ENCODE measurements at regions not wholly inside any gene's neighbourhood (a gene's known extent, or its start where the extent isn't known, plus 50 kb on each side); places are given as distances from the start of the nearest gene placed in this dataset.

DNA sequence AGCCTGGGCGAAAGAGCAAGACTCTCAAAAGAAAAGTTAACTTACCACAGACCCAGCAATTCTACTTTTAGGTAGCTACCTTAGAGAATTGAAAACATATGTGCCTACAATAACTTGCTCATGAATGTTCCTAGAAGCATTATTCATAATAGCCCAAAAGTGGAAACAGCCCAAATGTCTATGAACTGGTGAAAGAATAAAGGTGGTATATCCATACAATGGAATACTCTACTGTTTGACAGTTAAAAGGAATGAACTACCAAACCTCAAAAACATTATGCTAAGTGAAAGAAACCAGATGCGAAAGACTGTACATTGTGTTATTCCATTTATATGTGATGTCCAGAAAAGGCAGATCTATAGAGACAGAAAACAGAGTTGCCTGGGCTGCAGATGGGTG lies 131.4 kb downstream of the UCHL1 start:
- DNase-seq = no peak

- no peak for DNase-seq
Measured at GRCh38 chr4:41389356-41389755, 132.6 kb downstream of the UCHL1 start.

DNA sequence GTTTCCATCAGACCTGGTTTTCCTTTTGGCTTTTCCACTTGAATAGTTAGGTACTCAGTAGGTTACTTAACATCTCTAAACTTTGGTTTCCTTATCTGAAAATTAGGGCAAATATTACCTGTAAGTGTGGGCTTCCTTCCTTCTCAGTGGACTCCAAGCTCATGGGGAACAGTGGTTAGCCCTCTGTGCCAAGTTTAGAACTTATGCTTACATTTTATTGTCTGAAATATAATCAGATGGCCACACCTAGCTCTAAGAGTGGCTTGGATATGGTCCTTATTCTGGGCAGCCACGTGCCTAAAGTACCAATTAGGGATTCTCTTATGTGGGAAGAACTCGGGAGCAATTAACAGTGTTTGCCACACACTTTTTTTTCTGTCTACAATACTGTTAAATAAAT lies 133.9 kb downstream of the UCHL1 start:
- DNase-seq = no peak

- no peak for DNase-seq
Measured at GRCh38 chr4:41391271-41391670, 134.5 kb downstream of the UCHL1 start.

DNA sequence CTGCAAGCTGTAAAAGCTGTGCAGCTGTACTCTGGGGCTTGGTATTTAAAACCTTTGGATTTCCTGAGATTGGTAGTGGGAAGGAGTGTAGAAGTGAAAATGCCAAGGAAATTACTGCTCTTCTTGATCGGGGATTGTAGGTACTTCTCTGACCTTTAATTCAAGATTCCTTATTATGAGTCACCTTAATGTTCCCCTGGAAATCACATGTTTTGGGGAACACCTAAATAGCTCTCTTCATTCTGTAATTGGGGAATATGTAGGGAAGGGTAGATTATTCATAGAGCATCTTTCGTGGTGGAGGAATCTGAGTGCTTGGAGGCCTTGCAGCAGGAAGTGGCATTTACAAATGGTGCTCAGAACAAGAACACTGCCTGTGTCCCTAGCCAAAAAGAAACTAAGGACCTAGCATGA lies 137.8 kb downstream of the UCHL1 start:
- no peak for DNase-seq

DNA sequence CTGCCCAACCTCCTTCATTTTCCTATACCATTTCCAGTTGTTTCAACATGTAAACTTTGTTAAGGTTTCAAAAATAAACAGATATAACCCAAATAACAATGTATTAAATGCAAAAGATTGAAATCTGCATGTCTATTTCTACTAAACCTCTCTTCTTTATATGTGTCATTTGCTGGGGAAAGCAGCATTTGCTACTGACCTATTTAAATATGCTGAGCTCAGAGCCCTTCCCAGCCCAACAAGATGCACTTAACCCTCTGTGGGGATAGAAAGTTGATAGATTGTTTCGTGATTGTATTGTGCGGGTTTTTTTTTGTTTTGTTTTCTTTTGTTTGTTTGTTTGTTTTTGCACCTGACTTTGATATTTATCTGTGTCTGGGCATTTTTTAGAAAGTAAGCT lies 139.5 kb downstream of the UCHL1 start:
- DNase-seq = peak in 1 of 3 donors; percentile 22

DNA sequence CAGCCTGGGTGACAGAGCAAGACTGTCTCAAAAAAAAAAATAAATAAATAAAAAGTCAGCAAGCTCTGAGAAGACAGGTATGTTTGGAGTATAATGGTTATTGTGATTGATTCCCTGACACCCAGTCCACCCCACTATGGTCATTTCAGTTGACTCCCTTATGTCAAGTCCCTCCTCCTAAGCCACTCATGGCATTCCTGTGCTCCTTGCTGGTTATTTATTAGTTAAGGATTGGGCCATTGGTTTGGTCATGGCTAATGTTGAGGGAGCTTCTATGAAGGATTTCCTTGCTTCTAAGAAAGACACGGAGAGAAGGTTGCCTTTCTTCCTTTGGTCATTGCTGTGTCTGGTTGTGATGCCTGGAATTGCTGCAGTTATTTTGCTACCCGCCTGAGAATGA lies 140.1 kb downstream of the UCHL1 start:
- DNase-seq = no peak

GRCh38 chr4:41399231-41399630 lies 138.7 kb upstream of the LIMCH1 start:
- no peak for DNase-seq

DNA sequence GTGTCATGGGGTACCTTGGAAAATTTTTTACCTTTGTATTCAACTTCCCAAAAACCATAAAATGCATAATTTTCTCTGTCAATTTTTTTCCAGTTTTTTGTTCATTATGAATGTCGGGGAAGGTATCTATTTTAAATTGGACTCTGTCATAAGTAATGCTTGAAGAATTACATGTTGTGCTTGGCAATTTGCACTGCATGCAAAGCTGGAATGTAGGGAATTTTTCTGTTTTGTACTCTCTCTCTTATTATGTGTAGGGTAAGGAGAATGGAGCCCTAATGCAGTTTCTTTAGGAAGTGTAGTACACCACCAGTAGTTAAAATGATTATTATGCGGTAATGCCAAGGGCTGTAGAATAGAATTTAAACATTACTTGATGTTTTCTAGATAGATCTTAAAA lies 137.7 kb upstream of the LIMCH1 start:
- no peak for DNase-seq

DNA sequence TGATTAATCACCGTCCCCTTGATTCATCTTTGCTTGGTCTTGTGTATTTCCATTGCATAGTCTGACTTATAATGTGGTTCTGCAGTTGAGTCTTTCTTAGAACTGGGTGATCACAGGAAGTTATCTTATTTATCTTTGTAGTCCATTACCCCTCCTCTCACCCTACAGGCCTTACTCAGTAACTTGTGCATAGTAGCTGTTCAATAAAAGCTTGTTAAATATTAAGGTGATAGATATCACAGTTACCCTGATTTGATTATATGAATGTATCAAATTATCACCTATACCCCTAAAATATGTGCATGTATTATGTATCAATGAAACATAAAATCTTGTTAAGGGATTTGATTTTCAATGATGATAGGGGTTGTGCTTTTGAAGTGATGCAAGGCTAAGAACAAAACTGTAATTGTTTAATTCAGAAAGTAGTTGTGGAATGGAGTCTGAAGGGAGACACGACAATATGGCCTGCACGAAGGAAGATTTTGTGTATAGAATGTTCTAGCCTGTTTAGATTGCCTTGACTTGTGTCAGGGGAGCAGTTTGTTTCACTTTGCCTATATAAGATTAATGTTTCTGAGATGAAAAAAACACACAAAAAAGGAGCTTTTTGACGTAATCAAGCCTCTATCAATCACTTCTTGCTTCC lies 132.4 kb upstream of the LIMCH1 start:
- DNase-seq = no peak

DNA sequence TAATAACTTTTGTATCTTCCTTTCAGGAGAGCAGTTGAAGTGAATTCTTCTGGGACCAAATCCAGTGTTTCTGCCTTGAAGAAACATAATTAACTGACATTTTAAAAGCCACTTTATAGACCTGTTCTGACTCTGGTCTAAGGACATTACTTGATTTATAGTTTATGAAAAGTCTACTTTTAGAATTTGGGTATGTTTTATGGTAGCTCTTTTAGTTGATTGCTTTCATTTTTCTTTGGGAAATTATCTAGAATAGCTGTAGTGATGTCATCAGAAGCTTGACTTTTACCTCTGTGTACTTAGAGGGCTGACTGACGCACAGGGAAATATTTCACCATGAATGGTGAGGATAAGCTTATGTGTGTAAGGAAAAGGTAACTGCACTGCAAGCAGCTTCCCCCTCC lies 131.8 kb upstream of the LIMCH1 start:
- DNase-seq = no peak

DNA sequence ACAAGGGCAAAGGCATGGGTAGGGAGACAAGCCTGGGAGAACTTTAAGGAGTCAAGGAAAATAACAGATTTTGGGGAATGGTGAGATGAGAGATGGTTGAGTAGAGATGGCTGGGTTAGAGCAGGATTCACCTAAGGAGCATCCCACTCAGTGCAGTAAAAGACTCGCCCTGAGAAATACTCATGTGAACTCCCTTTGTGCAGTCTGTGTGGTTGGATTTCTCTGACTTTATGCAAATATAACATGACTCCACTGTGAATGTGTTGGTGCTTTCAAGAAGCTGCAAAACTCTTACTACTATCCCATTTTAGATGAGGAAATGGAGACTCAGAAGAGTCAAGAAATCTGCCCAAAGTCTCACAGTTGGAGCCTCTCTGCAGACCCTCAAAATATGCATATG lies 129.8 kb upstream of the LIMCH1 start:
- DNase-seq = no peak

DNA sequence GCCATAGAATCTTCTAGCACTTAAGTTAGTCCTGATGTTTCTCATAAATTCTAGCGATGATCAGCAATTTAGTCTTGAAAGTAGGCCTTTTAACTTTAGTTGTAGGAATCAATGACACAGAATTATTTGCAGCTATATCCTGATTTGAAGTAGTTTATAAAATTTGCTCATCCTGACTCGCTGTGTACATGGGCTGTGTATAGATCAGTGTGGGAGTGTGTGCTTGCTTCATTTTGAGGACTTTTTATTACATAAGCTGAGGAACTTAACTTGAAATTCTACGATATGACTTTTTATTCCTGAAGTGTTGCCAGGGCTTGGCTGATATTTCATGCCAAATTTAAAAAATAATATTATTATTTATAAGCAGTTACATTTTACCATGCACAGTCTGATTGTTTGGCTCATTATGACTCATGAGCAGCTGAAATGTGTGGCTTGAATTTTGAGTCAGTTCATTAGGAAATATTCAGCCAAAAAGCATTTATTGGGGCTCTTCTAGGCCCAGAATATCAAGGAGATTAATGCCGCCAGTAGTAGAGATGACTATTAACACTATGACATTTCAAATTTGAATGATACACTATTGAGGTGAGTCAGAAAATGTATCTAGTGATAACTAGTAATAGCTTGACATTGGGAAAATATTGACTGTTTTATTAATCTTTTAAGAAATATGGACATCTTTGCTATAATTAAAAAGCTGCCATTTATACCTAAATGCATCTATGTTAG lies 128.9 kb upstream of the LIMCH1 start:
- no peak for DNase-seq

GRCh38 chr4:41409594-41409895 lies 128.4 kb upstream of the LIMCH1 start:
- no peak for DNase-seq

GRCh38 chr4:41410049-41410448 lies 127.9 kb upstream of the LIMCH1 start:
- no peak for DNase-seq

GRCh38 chr4:41413670-41414411 lies 124.1 kb upstream of the LIMCH1 start:
- no peak for DNase-seq

DNA sequence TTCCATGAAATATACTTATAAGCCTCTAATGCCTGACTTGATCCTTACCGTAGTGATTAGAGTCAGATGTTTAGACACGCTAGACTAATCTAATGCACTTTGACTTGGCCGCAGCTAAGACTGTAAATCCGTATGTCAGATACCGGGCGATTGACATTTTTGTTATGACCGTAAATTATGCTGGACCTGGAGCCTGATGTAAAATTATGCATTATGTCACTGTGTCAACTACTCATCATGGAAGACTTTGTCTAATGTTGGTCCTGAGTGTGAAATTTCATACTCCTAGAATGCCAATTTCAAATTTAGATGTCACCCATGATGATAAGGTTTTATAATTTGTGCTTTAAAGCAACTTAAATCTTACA lies 123.6 kb upstream of the LIMCH1 start:
- no peak for DNase-seq

GRCh38 chr4:41418444-41418843 lies 119.5 kb upstream of the LIMCH1 start:
- DNase-seq = peak in 1 of 3 donors; percentile 67

DNA sequence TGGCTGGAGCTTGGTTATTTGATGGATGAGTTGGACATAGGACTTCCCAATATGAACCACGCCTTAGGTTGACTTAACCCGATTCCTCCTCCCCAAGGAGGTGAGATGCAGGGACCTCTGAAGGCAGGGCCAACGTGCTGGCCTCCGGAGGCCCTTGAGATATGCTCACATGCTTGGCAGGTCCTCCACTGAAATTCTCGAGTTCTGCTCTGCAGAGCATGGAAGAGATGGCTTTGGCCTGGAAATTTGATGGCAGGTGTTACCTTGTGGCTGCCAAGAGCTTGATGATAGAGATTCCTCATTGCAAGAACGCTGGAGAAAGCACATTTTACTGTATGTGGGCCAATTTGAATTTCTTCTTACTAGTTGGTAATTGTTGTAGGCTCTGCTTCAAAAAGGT lies 117.4 kb upstream of the LIMCH1 start:
- peak in 1 of 3 donors; percentile 71 for DNase-seq

DNA sequence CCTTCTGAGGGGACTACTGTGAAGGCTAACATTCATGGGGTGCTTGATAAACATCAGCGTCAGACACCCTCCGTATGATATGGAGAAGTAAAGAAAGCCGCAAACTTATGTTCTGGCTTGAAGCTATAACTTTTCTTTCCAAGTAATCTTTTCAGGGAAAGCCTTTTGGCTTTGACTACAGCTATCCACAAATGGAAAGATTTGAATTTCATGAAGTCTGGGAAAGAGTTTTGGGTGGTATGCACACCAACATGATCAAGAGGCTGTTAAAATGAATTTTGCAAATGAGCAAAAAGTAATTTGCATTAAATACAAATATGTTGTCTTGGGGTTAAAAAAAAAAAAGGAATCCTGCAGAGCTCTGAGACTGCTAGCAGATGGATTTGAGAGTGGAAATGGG lies 114.8 kb upstream of the LIMCH1 start:
- DNase-seq = peak in 1 of 3 donors; percentile 54

DNA sequence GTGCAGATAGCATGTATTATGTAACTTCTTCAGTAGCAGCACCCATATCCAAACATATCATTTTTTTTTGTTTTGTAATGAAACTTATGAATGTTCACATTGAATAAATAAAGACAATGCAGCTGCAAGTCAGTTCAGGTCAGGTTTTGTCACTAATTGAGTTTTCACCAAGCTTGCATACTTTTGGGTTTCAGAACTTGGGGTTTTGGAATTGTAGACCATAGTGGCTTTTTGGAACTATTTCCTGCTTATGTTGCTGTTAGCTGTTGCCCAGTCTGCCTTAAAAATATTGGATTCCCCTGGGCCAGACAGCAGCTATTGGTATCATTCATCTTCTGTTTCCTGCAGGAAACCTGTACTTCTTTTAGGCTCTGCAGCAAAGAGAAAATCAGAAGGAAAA lies 113.4 kb upstream of the LIMCH1 start:
- DNase-seq = peak in 1 of 3 donors; percentile 19

DNA sequence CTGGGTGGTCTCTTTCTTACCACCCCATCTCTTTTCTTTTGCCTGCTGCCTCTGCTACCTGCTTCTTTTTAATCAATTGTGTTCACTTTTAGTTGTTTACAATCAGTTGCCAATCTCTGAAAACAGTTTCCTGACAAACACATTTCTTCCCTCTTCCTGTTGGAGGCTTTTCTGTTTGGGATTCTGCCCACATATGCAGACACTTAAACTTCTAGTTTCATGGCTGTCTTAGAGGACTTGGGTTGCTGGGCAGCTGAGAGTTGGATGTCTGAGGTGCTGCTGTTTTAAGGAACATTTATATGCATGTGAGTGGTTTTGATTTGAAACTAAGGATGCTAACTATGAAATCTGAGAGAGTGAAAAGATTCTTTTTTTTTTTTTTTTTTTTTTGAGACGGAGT lies 112.3 kb upstream of the LIMCH1 start:
- DNase-seq = no peak

DNA sequence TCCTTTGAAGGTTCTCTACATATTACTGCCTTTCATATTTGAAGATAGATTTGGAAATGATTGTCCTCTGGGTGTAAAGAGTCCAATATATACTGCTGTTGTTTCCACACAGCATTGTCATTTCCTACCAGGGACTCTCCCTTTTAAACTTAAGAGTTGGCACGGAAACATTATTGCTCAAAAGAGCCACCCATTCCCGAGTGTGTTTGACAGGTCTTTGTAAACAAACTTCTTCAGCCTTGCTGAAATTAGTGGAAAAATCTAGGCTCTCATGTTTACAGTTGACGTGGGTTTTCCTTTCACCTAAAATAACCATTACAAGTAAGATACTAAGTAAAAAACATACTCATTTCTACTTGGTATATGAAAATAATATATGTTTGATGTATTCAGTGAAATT lies 111.4 kb upstream of the LIMCH1 start:
- DNase-seq = no peak
